K562 (cell line): ENCODE measurements at regions not wholly inside any gene's neighbourhood (a gene's known extent, or its start where the extent isn't known, plus 50 kb on each side); places are given as distances from the start of the nearest gene placed in this dataset.

Experiments used
- ARID4B ChIP-seq: sonication (generic); formaldehyde crosslinking; IDR thresholded peaks from 2 replicates; pipeline ENCODE4 v1.8.0; 2022; ENCODE audit warnings: mild to moderate bottlenecking, missing genetic modification reagents
- BACH1 ChIP-seq: fragments of 200-800 bp; sonication (Bioruptor generic); IDR thresholded peaks from 2 replicates; pipeline ENCODE4 v1.6.1; 2016; ENCODE audit warnings: missing genetic modification characterization, missing compliant biosample characterization
- BRD9 ChIP-seq: fragments of 450-650 bp; IDR thresholded peaks from 2 replicates; pipeline ENCODE4 v1.6.1; 2018; ENCODE audit warnings: low read depth; ENCODE audit not compliant: partially characterized antibody
- CLOCK ChIP-seq: fragments of 250-450 bp; sonication (Bioruptor Pico); IDR thresholded peaks from 2 replicates; pipeline ENCODE4 v1.4.0; 2020; ENCODE audit warnings: mild to moderate bottlenecking, moderate library complexity, borderline replicate concordance
- COPS2 ChIP-seq: fragments of 450-650 bp; conservative IDR thresholded peaks from 2 replicates; pipeline ENCODE4 v1.6.1; 2016; ENCODE audit warnings: mild to moderate bottlenecking, moderate library complexity
- ELF1 ChIP-seq: fragments of 200-800 bp; sonication (Bioruptor generic); IDR thresholded peaks from 2 replicates; pipeline ENCODE4 v1.6.1; 2016; ENCODE audit warnings: missing genetic modification characterization, missing compliant biosample characterization
- KDM1A ChIP-seq, 2 experiments: fragments of 450-650 bp; IDR thresholded peaks; 2 replicates each; pipeline ENCODE4 v1.6.1; 2016; ENCODE audit warnings: mild to moderate bottlenecking in 2 of 2
- MAFG ChIP-seq: fragments of 450-650 bp; conservative IDR thresholded peaks from 2 replicates; pipeline ENCODE4 v1.6.1; 2016; ENCODE audit warnings: missing genetic modification characterization, missing compliant biosample characterization
- NFATC3 ChIP-seq: fragments of 450-650 bp; IDR thresholded peaks from 2 replicates; pipeline ENCODE4 v1.6.1; 2017; ENCODE audit warnings: mild to moderate bottlenecking
- NR2F6 ChIP-seq: fragments of 450-650 bp; formaldehyde crosslinking; IDR thresholded peaks from 2 replicates; pipeline ENCODE4 v1.4.0; 2020; ENCODE audit warnings: mild to moderate bottlenecking
- ZNF232 ChIP-seq: sonication (generic); formaldehyde crosslinking; IDR thresholded peaks from 2 replicates; pipeline ENCODE4 v1.8.0; 2022; ENCODE audit warnings: mild to moderate bottlenecking, missing genetic modification reagents

- TF ChIP-seq ARID4B (CRISPR knock-in tag) (no peak), BACH1 (no peak), ELF1 (tag) (no peak), MAFG (no peak), CLOCK (no peak), NFATC3 (no peak), COPS2 (no peak), NR2F6 (CRISPR knock-in tag) (no peak), KDM1A (IDR thresholded peaks at IDR 0.05) (no peak), BRD9 (no peak), ZNF232 (no peak)
Observed at GRCh38 chr5:5978501-5979376, 399.6 kb downstream of the MED10 start (continued).
